ENCODE measurements at regions not wholly inside any gene's neighbourhood (a gene's known extent, or its start where the extent isn't known, plus 50 kb on each side); places are given as distances from the start of the nearest gene placed in this dataset.

- ChIA-PET CTCF (no interaction called here), RAD21 (ENCODE audit: low non-redundant PET in 1 of 2, low total read pairs in 2 of 2, uncharacterized antibody in 2 of 2, unreplicated experiment in 2 of 2) (no interaction called here), POLR2A (no interaction called here)
- H3K9me3 ChIP-seq (ENCODE audit: control insufficient read depth in 1 of 2, insufficient read depth in 1 of 2, low read depth in 1 of 2, low read length in 2 of 2), result no peaks in the 10 kb centered on the region
- H3K79me2 ChIP-seq (ENCODE audit: insufficient read depth, low read length), result no peaks in the 10 kb centered on the region
- H3K4me1 ChIP-seq (ENCODE audit: control insufficient read depth in 1 of 2, insufficient read depth in 2 of 2, low read length in 2 of 2), result peaks cover 0 to 8% of the 10 kb centered on the region in 2 experiments; a peak in 1 of 4 replicates
- H3K9me2 ChIP-seq (ENCODE audit: insufficient read depth), result no peaks in the 10 kb centered on the region
- no TSS peak for BruUV-seq (replicated peaks)
- ATAC-seq, result no peak
- no peak overlapping the region for H3K9ac ChIP-seq (ENCODE audit: low read length)
- no peak overlapping the region for H2AFZ ChIP-seq (ENCODE audit: low read depth, low read length, poor library complexity, severe bottlenecking)
- no peak overlapping the region for H3K4me3 ChIP-seq (replicated peaks in 1 of 2; ENCODE audit: low read depth in 1 of 2, low read length in 2 of 2)
- no peak for TF ChIP-seq CBX3 (IDR thresholded peaks at IDR 0.05; ENCODE audit: low read depth)
- no peak for TF ChIP-seq POLR2AphosphoS5 (IDR thresholded peaks at IDR 0.05; ENCODE audit: low read depth, low read length)
- TF ChIP-seq, protein P1, sequence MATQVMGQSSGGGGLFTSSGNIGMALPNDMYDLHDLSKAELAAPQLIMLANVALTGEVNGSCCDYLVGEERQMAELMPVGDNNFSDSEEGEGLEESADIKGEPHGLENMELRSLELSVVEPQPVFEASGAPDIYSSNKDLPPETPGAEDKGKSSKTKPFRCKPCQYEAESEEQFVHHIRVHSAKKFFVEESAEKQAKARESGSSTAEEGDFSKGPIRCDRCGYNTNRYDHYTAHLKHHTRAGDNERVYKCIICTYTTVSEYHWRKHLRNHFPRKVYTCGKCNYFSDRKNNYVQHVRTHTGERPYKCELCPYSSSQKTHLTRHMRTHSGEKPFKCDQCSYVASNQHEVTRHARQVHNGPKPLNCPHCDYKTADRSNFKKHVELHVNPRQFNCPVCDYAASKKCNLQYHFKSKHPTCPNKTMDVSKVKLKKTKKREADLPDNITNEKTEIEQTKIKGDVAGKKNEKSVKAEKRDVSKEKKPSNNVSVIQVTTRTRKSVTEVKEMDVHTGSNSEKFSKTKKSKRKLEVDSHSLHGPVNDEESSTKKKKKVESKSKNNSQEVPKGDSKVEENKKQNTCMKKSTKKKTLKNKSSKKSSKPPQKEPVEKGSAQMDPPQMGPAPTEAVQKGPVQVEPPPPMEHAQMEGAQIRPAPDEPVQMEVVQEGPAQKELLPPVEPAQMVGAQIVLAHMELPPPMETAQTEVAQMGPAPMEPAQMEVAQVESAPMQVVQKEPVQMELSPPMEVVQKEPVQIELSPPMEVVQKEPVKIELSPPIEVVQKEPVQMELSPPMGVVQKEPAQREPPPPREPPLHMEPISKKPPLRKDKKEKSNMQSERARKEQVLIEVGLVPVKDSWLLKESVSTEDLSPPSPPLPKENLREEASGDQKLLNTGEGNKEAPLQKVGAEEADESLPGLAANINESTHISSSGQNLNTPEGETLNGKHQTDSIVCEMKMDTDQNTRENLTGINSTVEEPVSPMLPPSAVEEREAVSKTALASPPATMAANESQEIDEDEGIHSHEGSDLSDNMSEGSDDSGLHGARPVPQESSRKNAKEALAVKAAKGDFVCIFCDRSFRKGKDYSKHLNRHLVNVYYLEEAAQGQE (IDR thresholded peaks at IDR 0.05; ENCODE audit: low read depth), result no peak
- TF ChIP-seq SIN3A (IDR thresholded peaks at IDR 0.05; ENCODE audit: low read depth), result no peak
- TF ChIP-seq POLR2A (IDR thresholded peaks at IDR 0.05; ENCODE audit: borderline replicate concordance, extremely low read depth, insufficient read depth, insufficient read length), result no peak
- no peak for TF ChIP-seq EGR1 (IDR thresholded peaks at IDR 0.05; ENCODE audit: low read depth)
- no peak for TF ChIP-seq CEBPB (IDR thresholded peaks at IDR 0.05; ENCODE audit: low read depth)
- TF ChIP-seq ZFX (IDR thresholded peaks at IDR 0.05), result no peak
- TF ChIP-seq SRF (IDR thresholded peaks at IDR 0.05; ENCODE audit: low read depth), result no peak
- no peak for DNase-seq (ENCODE audit: low read depth, low spot score)
- no peaks in the 10 kb centered on the region for H3K36me3 ChIP-seq (ENCODE audit: control insufficient read depth in 1 of 2, insufficient read depth in 2 of 2, low read length in 2 of 2)
- no peaks in the 10 kb centered on the region for H3K27me3 ChIP-seq (ENCODE audit: insufficient read depth, low read length)
- H4K20me1 ChIP-seq (ENCODE audit: insufficient read depth), result no peaks in the 10 kb centered on the region
- H3K4me2 ChIP-seq (ENCODE audit: low read length), result no peak overlapping the region
- H3K27ac ChIP-seq (ENCODE audit: low read depth, low read length), result no peak overlapping the region
- intact Hi-C loops (cut with micrococcal nuclease), result no loop called here
These were observed 166.2 kb downstream of the TRIM43 start for GRCh38 chr2:95757988-95758387.

Measured in HCT116 (cell line).